Activated CD8-positive, alpha-beta T cell treated with anti-CD3 and anti-CD28 coated beads for 36 hours (primary cell): ENCODE measurements at regions not wholly inside any gene's neighbourhood (a gene's known extent, or its start where the extent isn't known, plus 50 kb on each side); places are given as distances from the start of the nearest gene placed in this dataset.

Source experiments
- ATAC-seq: fragments of 200-7000 bp; cut with Tn5 transposase; one replicate; pipeline ENCODE4 v1.10.0; 2021; ENCODE audit warnings: mild to moderate bottlenecking, moderate library complexity
- CTCF ChIA-PET: fragments of 350-600 bp; sonication (Branson Sonifier 250); formaldehyde crosslinking; loops from one replicate; lab custom pipeline; 2021; ENCODE audit warnings: antibody characterized with exemption; lab: Charles Lee
- POLR2A ChIA-PET: fragments of 350-600 bp; sonication (Branson Sonifier 250); formaldehyde crosslinking; loops from one replicate; lab custom pipeline; 2021; ENCODE audit warnings: antibody characterized with exemption; lab: Charles Lee
- DNase-seq: peaks from one replicate; pipeline ENCODE4 v3.0.0-alpha.2; 2020
- H3K27ac Mint-ChIP-seq: one replicate; pipeline ENCODE4 v1.8.0; 2021; ENCODE audit warnings: mild to moderate bottlenecking, mixed read lengths
- H3K27me3 Mint-ChIP-seq: one replicate; pipeline ENCODE4 v1.8.0; 2021; ENCODE audit warnings: mixed read lengths
- H3K36me3 Mint-ChIP-seq: one replicate; pipeline ENCODE4 v1.8.0; 2021; ENCODE audit warnings: low read depth, mixed read lengths
- H3K4me1 Mint-ChIP-seq: one replicate; pipeline ENCODE4 v1.8.0; 2021; ENCODE audit warnings: low read depth, mixed read lengths
- H3K4me3 Mint-ChIP-seq: one replicate; pipeline ENCODE4 v1.8.0; 2021; ENCODE audit warnings: mild to moderate bottlenecking, moderate library complexity, mixed read lengths
- H3K9me3 Mint-ChIP-seq: one replicate; pipeline ENCODE4 v1.8.0; 2021; ENCODE audit warnings: mixed read lengths
- CTCF ChIP-seq: fragments of 200-600 bp; IDR thresholded peaks from one replicate; pipeline ENCODE4 v1.8.0; 2022; ENCODE audit warnings: antibody characterized with exemption, mild to moderate bottlenecking
- intact Hi-C: fragments of 100-400 bp; cut with micrococcal nuclease; formaldehyde crosslinking; loops from one replicate; pipeline ENCODE4 v1.10.0; 2022

GRCh38 chr3:145780301-145780700 is 380.7 kb downstream of the PLOD2 start:
- no peaks in the 10 kb centered on the region for H3K4me1 Mint-ChIP-seq
- no peak for TF ChIP-seq CTCF
- no peaks in the 10 kb centered on the region for H3K36me3 Mint-ChIP-seq
- ChIA-PET CTCF (no interaction called here), POLR2A (no interaction called here)
- ATAC-seq (no peak), DNase-seq (no peak)
- no peaks in the 10 kb centered on the region for H3K27me3 Mint-ChIP-seq
- H3K27ac Mint-ChIP-seq: no peak overlapping the region
- H3K9me3 Mint-ChIP-seq: no peaks in the 10 kb centered on the region
- H3K4me3 Mint-ChIP-seq: no peak overlapping the region
- intact Hi-C loops: no loop called here

GRCh38 chr3:145785668-145786067 is 375.3 kb downstream of the PLOD2 start:
- POLR2A ChIA-PET: no interaction called here
- DNase-seq (no peak), ATAC-seq (no peak)
- intact Hi-C loops: no loop called here
- Mint-ChIP-seq H3K27me3 (no peaks in the 10 kb centered on the region), H3K4me1 (no peaks in the 10 kb centered on the region), H3K4me3 (no peak overlapping the region), H3K27ac (no peak overlapping the region), H3K9me3 (peaks cover 3% of the 10 kb centered on the region), H3K36me3 (no peaks in the 10 kb centered on the region)
- CTCF ChIA-PET: no interaction called here
- no peak for TF ChIP-seq CTCF

DNA sequence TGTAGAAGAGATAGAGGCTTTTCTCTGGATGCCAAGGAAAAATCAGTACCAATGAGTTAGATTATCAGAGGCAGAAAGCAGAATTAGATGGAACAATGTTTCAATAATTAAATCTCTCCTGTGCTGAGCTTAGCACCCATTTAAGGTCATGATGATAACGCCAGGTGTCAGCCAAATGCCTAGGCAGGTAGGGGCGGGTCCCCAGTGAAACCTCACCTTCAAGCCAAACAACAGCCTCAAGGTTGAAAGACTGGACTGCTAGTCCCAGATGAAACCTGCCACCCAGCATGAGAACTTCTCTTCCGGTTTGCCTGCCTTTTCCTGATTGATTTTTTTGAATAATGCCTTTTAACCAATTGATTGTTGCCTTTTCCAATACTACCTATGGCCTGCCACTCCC is 363.0 kb downstream of the PLOD2 start:
- Mint-ChIP-seq H3K4me1 (no peaks in the 10 kb centered on the region), H3K36me3 (no peaks in the 10 kb centered on the region), H3K27me3 (no peaks in the 10 kb centered on the region), H3K27ac (no peak overlapping the region), H3K9me3 (peaks cover 8% of the 10 kb centered on the region), H3K4me3 (no peak overlapping the region)
- POLR2A ChIA-PET: no interaction called here
- CTCF ChIA-PET: no interaction called here
- ATAC-seq (no peak), DNase-seq (no peak)
- intact Hi-C loops: no loop called here
- TF ChIP-seq CTCF: no peak

DNA sequence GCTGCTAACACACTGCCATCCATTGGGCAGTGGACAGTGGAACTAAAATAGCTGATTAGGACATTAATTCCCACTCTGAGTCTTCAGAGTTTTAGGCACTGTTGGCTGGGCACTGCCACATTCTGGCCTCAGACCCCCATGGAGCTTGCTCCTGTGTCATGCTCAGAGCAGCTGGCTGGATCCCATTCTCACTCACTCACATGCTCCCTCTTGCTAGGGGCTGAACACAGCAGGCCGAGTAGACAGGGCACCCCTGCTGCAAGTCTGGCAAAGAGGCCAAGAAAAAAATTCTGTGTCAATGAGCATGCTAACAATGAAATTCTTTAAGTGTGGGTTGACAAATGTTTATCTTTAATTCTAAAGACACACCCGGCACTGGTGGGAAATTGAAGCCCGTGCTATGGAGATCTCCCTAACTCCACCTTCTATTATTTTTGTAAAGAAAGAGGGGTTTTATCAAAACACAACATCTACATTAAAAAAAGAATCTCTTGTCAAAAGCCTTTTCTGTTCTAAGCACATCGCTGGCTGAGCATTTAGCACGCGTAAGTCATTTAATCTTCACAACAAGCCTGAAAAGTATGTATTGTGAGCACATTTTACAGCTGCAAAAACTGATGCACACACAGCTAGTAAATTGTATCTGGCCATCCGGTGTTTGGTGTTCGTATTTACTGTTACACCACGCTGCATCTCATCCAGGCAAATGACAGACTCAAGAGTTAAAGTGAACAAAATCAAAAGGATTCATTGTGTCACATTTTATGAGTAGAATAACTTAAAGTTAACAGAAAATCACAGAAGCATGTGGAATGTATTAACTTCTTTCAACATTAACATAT is 362.1 kb downstream of the PLOD2 start:
- H3K9me3 Mint-ChIP-seq: peaks cover 8% of the 10 kb centered on the region
- no peak for TF ChIP-seq CTCF
- H3K4me3 Mint-ChIP-seq: no peak overlapping the region
- intact Hi-C loops: no loop called here
- ATAC-seq (no peak), DNase-seq (no peak)
- ChIA-PET POLR2A (no interaction called here), CTCF (no interaction called here)
- no peaks in the 10 kb centered on the region for H3K27me3 Mint-ChIP-seq
- H3K27ac Mint-ChIP-seq: no peak overlapping the region
- no peaks in the 10 kb centered on the region for H3K4me1 Mint-ChIP-seq
- H3K36me3 Mint-ChIP-seq: no peaks in the 10 kb centered on the region

DNA sequence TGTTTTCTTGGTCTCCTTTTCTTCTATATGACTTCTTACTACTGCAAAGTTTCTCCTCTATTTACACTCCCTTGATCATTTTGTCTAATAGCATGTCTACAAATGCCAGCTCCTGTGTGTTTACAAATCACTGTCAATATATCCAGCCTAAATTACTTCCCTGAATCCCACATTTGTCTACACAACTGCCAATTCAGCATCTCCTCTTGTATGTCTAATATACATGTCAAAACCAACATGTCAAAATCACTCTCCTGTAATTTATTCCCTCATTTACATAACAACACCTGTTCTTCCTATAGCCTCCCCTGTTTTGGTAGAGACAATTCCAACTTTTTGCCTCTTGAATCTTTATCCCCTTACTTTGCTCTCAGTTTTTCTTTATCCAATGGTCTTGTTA is 359.3 kb downstream of the PLOD2 start:
- no peak for DNase-seq
- intact Hi-C loops: no loop called here
- TF ChIP-seq CTCF: no peak
- no peaks in the 10 kb centered on the region for H3K4me1 Mint-ChIP-seq
- no peak for ATAC-seq
- ChIA-PET CTCF (no interaction called here), POLR2A (no interaction called here)
- peaks cover 2% of the 10 kb centered on the region for H3K9me3 Mint-ChIP-seq
- H3K27ac Mint-ChIP-seq: no peak overlapping the region
- H3K4me3 Mint-ChIP-seq: no peak overlapping the region
- H3K36me3 Mint-ChIP-seq: no peaks in the 10 kb centered on the region
- no peaks in the 10 kb centered on the region for H3K27me3 Mint-ChIP-seq
